HG03342 (cell line): ENCODE measurements at regions not wholly inside any gene's neighbourhood (a gene's known extent, or its start where the extent isn't known, plus 50 kb on each side); places are given as distances from the start of the nearest gene placed in this dataset.
"Not testable (repeated sequence)": the region's sequence is repeated elsewhere in the genome, so short reads cannot be mapped to it uniquely, and the experiment has no call there.

Source experiments
- ATAC-seq: cut with Tn5 transposase; IDR thresholded peaks from one replicate; pipeline ENCODE4 v1.9.1; 2021; ENCODE audit warnings: mild to moderate bottlenecking, moderate library complexity; ENCODE audit not compliant: unreplicated experiment

GRCh38 chr6:66265737-66266136, 558.7 kb upstream of the EYS start:
- ATAC-seq = no peak

- ATAC-seq = no peak
These were observed 557.4 kb upstream of the EYS start for GRCh38 chr6:66264376-66264775.

GRCh38 chr6:66258731-66259487, 551.9 kb upstream of the EYS start:
- not testable (repeated sequence) for ATAC-seq

GRCh38 chr6:66245231-66245630, 538.2 kb upstream of the EYS start:
- no peak for ATAC-seq

GRCh38 chr6:66238851-66239250, 531.8 kb upstream of the EYS start:
- no peak for ATAC-seq

GRCh38 chr6:66232890-66233289, 525.9 kb upstream of the EYS start:
- no peak for ATAC-seq

GRCh38 chr6:66230591-66230990, 523.6 kb upstream of the EYS start:
- ATAC-seq = no peak

- no peak for ATAC-seq
These were observed 519.1 kb upstream of the EYS start for GRCh38 chr6:66226109-66226508.

- ATAC-seq = no peak
These were observed 503.9 kb upstream of the EYS start for GRCh38 chr6:66210964-66211363.

GRCh38 chr6:66200390-66200789, 493.4 kb upstream of the EYS start:
- ATAC-seq = no peak

GRCh38 chr6:66199171-66199570, 492.1 kb upstream of the EYS start:
- ATAC-seq = no peak

GRCh38 chr6:66198062-66198624, 491.1 kb upstream of the EYS start:
- ATAC-seq = no peak

- no peak for ATAC-seq
These were observed 483.8 kb upstream of the EYS start for GRCh38 chr6:66190858-66191257.

- ATAC-seq = no peak
These were observed 482.9 kb upstream of the EYS start for GRCh38 chr6:66189915-66190314.

- ATAC-seq = no peak
These were observed 479.7 kb upstream of the EYS start for GRCh38 chr6:66186756-66187155.

- no peak for ATAC-seq
These were observed 477.1 kb upstream of the EYS start for GRCh38 chr6:66184091-66184490.

- ATAC-seq = no peak
These were observed 472.3 kb upstream of the EYS start for GRCh38 chr6:66179361-66179760.

GRCh38 chr6:66173587-66173986, 466.6 kb upstream of the EYS start:
- no peak for ATAC-seq

- ATAC-seq = not testable (repeated sequence)
These were observed 459.7 kb upstream of the EYS start for GRCh38 chr6:66166713-66167112.

GRCh38 chr6:66161546-66162108, 454.6 kb upstream of the EYS start:
- no peak for ATAC-seq

- ATAC-seq = no peak
These were observed 452.9 kb upstream of the EYS start for GRCh38 chr6:66159937-66160336.

GRCh38 chr6:66153247-66153646, 446.2 kb upstream of the EYS start:
- no peak for ATAC-seq
